ENCODE measurements at regions not wholly inside any gene's neighbourhood (a gene's known extent, or its start where the extent isn't known, plus 50 kb on each side); places are given as distances from the start of the nearest gene placed in this dataset.

- TF ChIP-seq CREB5 (CRISPR knock-in tag; IDR thresholded peaks at IDR 0.05; ENCODE audit: low read depth): no peak
- no peak for TF ChIP-seq ZNF565 (CRISPR knock-in tag; conservative IDR thresholded peaks at IDR 0.05; ENCODE audit: low read depth)
- no peak for TF ChIP-seq SNAI2 (CRISPR knock-in tag; IDR thresholded peaks at IDR 0.05)
- TF ChIP-seq ZC3H10 (CRISPR knock-in tag; IDR thresholded peaks at IDR 0.05): no peak
- no peak for TF ChIP-seq RARB (CRISPR knock-in tag; IDR thresholded peaks at IDR 0.05)
- TF ChIP-seq TOX (CRISPR knock-in tag; IDR thresholded peaks at IDR 0.05; ENCODE audit: borderline replicate concordance): no peak
- TF ChIP-seq OSR1 (CRISPR knock-in tag; IDR thresholded peaks at IDR 0.05): no peak
- no peak for TF ChIP-seq ZNF8 (CRISPR knock-in tag; IDR thresholded peaks at IDR 0.05)
- no peak for TF ChIP-seq ISL1 (CRISPR knock-in tag; IDR thresholded peaks at IDR 0.05)
- TF ChIP-seq BACH2 (CRISPR knock-in tag; IDR thresholded peaks at IDR 0.05; ENCODE audit: borderline replicate concordance): no peak
- TF ChIP-seq ZFP30 (CRISPR knock-in tag; IDR thresholded peaks at IDR 0.05): no peak
- TF ChIP-seq TCF4 (CRISPR knock-in tag; IDR thresholded peaks at IDR 0.05; ENCODE audit: borderline replicate concordance): no peak
Observed at GRCh38 chr6:6775074-6775473, 186.6 kb downstream of the LY86 start (continued).

- no peak for ATAC-seq
- TF ChIP-seq OSR1 (CRISPR knock-in tag; IDR thresholded peaks at IDR 0.05): no peak
- no peak for TF ChIP-seq POU6F1 (CRISPR knock-in tag; IDR thresholded peaks at IDR 0.05; ENCODE audit: borderline replicate concordance, low read depth)
- TF ChIP-seq PPARA (CRISPR knock-in tag; IDR thresholded peaks at IDR 0.05; ENCODE audit: borderline replicate concordance): no peak
- no peak for TF ChIP-seq ZFP3 (CRISPR knock-in tag; IDR thresholded peaks at IDR 0.05)
- TF ChIP-seq ZNF70 (CRISPR knock-in tag; IDR thresholded peaks at IDR 0.05): no peak
- no peak for TF ChIP-seq PATZ1 (CRISPR knock-in tag; IDR thresholded peaks at IDR 0.05; ENCODE audit: borderline replicate concordance)
- TF ChIP-seq ZNF8 (CRISPR knock-in tag; IDR thresholded peaks at IDR 0.05): no peak
- TF ChIP-seq RARB (CRISPR knock-in tag; IDR thresholded peaks at IDR 0.05): no peak
- no peak for TF ChIP-seq CREB5 (CRISPR knock-in tag; IDR thresholded peaks at IDR 0.05; ENCODE audit: low read depth)
- no peak for TF ChIP-seq BACH2 (CRISPR knock-in tag; IDR thresholded peaks at IDR 0.05; ENCODE audit: borderline replicate concordance)
- TF ChIP-seq CSRNP3 (CRISPR knock-in tag; IDR thresholded peaks at IDR 0.05): no peak
Observed at GRCh38 chr6:6780231-6780630, 191.7 kb downstream of the LY86 start.

GRCh38 chr6:6781172-6781872, 192.8 kb downstream of the LY86 start:
- TF ChIP-seq OSR1 (CRISPR knock-in tag; IDR thresholded peaks at IDR 0.05): no peak
- no peak for ATAC-seq

- ATAC-seq: no peak
- TF ChIP-seq PPARA (CRISPR knock-in tag; IDR thresholded peaks at IDR 0.05; ENCODE audit: borderline replicate concordance) (no peak), BACH2 (CRISPR knock-in tag; IDR thresholded peaks at IDR 0.05; ENCODE audit: borderline replicate concordance) (no peak), CSRNP3 (CRISPR knock-in tag; IDR thresholded peaks at IDR 0.05) (no peak)
Observed at GRCh38 chr6:6781873-6782227, 193.3 kb downstream of the LY86 start.

All from SK-N-SH treated with all-trans-retinoic acid at 6 μM for 48 hours (cell line).